Neural progenitor cell (in vitro differentiated cells): ENCODE measurements at regions not wholly inside any gene's neighbourhood (a gene's known extent, or its start where the extent isn't known, plus 50 kb on each side); places are given as distances from the start of the nearest gene placed in this dataset.

Experiments used
- DNase-seq: peaks from one replicate; pipeline ENCODE4 v3.0.0-alpha.2; 2016; ENCODE audit warnings: low spot score
- H2AFZ ChIP-seq: fragments of 200-600 bp; sonication (generic); replicated peaks from 2 replicates; pipeline ENCODE4 v1.6.1; 2016; ENCODE audit warnings: antibody characterized with exemption
- H3F3A ChIP-seq: fragments of 200-600 bp; sonication (generic); 2 replicates; pipeline ENCODE4 v1.6.1; 2016; ENCODE audit warnings: antibody characterized with exemption, low read depth
- H3K27ac ChIP-seq: fragments of 200-600 bp; sonication (generic); 2 replicates; pipeline ENCODE4 v1.5.1; 2016; ENCODE audit warnings: mild to moderate bottlenecking
- H3K27me3 ChIP-seq: fragments of 200-600 bp; sonication (generic); 2 replicates; pipeline ENCODE4 v1.6.1; 2016; ENCODE audit warnings: mild to moderate bottlenecking, moderate library complexity
- H3K36me3 ChIP-seq: fragments of 200-600 bp; sonication (generic); 2 replicates; pipeline ENCODE4 v1.5.1; 2016
- H3K4me1 ChIP-seq: fragments of 200-600 bp; sonication (generic); 2 replicates; pipeline ENCODE4 v1.6.1; 2016; ENCODE audit warnings: mixed run types
- H3K4me2 ChIP-seq: fragments of 200-600 bp; sonication (generic); 2 replicates; pipeline ENCODE4 v1.6.1; 2016
- H3K4me3 ChIP-seq: fragments of 200-600 bp; sonication (generic); 2 replicates; pipeline ENCODE4 v1.5.1; 2016
- H3K79me2 ChIP-seq: fragments of 200-600 bp; sonication (generic); 2 replicates; pipeline ENCODE4 v1.6.1; 2016; ENCODE audit warnings: low read depth
- H3K9ac ChIP-seq: fragments of 200-600 bp; sonication (generic); 2 replicates; pipeline ENCODE4 v1.6.1; 2016
- H3K9me3 ChIP-seq: fragments of 200-600 bp; sonication (generic); 2 replicates; pipeline ENCODE4 v1.5.1; 2016; ENCODE audit warnings: low read depth
- H4K20me1 ChIP-seq: fragments of 200-600 bp; sonication (generic); 2 replicates; pipeline ENCODE4 v1.6.1; 2016; ENCODE audit warnings: low read depth
- H3K27ac Mint-ChIP-seq: 3 replicates; pipeline ENCODE4 v1.8.0; 2021; ENCODE audit warnings: mixed read lengths
- H3K27me3 Mint-ChIP-seq: 2 replicates; pipeline ENCODE4 v1.8.0; 2022; ENCODE audit warnings: low read depth, mild to moderate bottlenecking, inconsistent platforms, moderate library complexity, mixed read lengths; ENCODE audit not compliant: insufficient read depth
- H3K36me3 Mint-ChIP-seq: 3 replicates; pipeline ENCODE4 v1.8.0; 2021; ENCODE audit warnings: mixed read lengths
- H3K4me1 Mint-ChIP-seq: 3 replicates; pipeline ENCODE4 v1.8.0; 2021; ENCODE audit warnings: mixed read lengths
- H3K4me3 Mint-ChIP-seq: 3 replicates; pipeline ENCODE4 v1.8.0; 2021; ENCODE audit warnings: mild to moderate bottlenecking, moderate library complexity, mixed read lengths
- H3K9me3 Mint-ChIP-seq: 3 replicates; pipeline ENCODE4 v1.8.0; 2020; ENCODE audit warnings: mixed read lengths
- EZH2 ChIP-seq: fragments of 200-600 bp; sonication (generic); IDR thresholded peaks from 2 replicates; pipeline ENCODE4 v1.6.1; 2017; ENCODE audit warnings: antibody characterized with exemption, mild to moderate bottlenecking, moderate library complexity
- EZH2phosphoT487 ChIP-seq: fragments of 200-600 bp; sonication (generic); IDR thresholded peaks from 2 replicates; pipeline ENCODE4 v1.6.1; 2017; ENCODE audit warnings: antibody characterized with exemption
- TF ChIP-seq, protein P1 (sequence below): fragments of 200-600 bp; sonication (generic); IDR thresholded peaks from 2 replicates; pipeline ENCODE4 v1.5.1; 2017; ENCODE audit warnings: antibody characterized with exemption, mild to moderate bottlenecking

DNA sequence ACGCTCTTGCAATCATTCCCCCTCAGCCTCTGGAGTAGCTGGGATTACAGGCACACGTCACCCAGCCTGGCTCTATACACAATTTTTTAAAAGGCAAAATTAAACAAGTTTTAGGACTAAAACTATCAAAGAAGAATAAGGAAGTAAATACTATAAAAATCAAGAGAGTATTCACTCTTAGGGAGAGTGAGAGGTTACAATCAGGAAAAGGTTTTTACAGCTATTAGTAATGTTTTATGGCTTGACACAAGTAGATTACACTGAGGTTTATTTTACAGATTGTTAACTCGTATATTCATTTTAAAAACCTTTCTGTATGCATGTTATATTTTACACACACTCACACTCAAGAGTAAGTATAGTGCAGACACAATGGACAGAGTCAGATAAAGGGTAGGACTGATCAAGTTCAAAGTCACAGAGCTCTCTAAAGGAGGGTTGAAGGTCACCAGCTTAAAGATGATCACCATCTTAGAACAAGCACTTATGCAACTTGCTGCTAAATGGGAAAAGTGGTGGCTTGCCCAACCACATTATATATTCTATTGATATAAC, 77.9 kb upstream of the MAN1A2 start:
- no peak overlapping the region for H3K27ac Mint-ChIP-seq
- H3K4me3 Mint-ChIP-seq: no peak overlapping the region
- no peaks in the 10 kb centered on the region for H3K9me3 Mint-ChIP-seq
- Histone ChIP-seq H3K4me3 (no peak overlapping the region), H3K79me2 (no peaks in the 10 kb centered on the region), H3K36me3 (no peaks in the 10 kb centered on the region), H2AFZ (no peak overlapping the region), H3K9me3 (no peaks in the 10 kb centered on the region), H3K9ac (no peak overlapping the region), H3K27ac (no peak overlapping the region), H3K4me2 (no peak overlapping the region), H3K27me3 (no peaks in the 10 kb centered on the region), H3K4me1 (no peaks in the 10 kb centered on the region), H3F3A (no peaks in the 10 kb centered on the region), H4K20me1 (no peaks in the 10 kb centered on the region)
- DNase-seq: no peak
- H3K27me3 Mint-ChIP-seq: peaks cover 3% of the 10 kb centered on the region
- H3K4me1 Mint-ChIP-seq: peaks cover 3% of the 10 kb centered on the region
- H3K36me3 Mint-ChIP-seq: no peaks in the 10 kb centered on the region
- TF ChIP-seq, protein P1, sequence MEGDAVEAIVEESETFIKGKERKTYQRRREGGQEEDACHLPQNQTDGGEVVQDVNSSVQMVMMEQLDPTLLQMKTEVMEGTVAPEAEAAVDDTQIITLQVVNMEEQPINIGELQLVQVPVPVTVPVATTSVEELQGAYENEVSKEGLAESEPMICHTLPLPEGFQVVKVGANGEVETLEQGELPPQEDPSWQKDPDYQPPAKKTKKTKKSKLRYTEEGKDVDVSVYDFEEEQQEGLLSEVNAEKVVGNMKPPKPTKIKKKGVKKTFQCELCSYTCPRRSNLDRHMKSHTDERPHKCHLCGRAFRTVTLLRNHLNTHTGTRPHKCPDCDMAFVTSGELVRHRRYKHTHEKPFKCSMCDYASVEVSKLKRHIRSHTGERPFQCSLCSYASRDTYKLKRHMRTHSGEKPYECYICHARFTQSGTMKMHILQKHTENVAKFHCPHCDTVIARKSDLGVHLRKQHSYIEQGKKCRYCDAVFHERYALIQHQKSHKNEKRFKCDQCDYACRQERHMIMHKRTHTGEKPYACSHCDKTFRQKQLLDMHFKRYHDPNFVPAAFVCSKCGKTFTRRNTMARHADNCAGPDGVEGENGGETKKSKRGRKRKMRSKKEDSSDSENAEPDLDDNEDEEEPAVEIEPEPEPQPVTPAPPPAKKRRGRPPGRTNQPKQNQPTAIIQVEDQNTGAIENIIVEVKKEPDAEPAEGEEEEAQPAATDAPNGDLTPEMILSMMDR: no peak
- TF ChIP-seq EZH2phosphoT487 (no peak), EZH2 (no peak)

DNA sequence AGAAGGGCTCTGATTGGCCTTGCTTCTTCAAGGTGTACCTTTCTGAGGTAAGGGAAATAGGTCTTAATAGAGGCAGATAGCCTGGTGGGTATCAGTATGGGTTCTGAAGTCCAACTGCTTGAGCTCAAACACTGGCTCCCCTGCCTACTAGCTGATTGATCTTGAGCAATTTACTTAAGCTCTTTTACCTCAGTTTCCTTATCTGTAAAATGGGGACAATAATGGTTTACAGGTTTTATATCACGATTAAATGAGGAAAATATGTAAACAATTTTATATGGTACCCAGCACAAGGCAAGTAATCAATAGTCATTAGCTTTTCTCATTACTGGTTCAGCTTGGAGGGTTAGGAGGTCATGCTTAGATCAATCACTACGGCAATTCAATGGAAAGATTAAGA, 75.8 kb upstream of the VTCN1 start:
- H3K36me3 ChIP-seq: no peaks in the 10 kb centered on the region
- no peak overlapping the region for H3K27ac ChIP-seq
- H3K79me2 ChIP-seq: no peaks in the 10 kb centered on the region
- H2AFZ ChIP-seq: no peak overlapping the region
- Mint-ChIP-seq H3K27ac (no peak overlapping the region), H3K36me3 (no peaks in the 10 kb centered on the region), H3K27me3 (peaks cover 3% of the 10 kb centered on the region), H3K4me1 (peaks cover 3% of the 10 kb centered on the region), H3K9me3 (no peaks in the 10 kb centered on the region), H3K4me3 (no peak overlapping the region)
- no peak overlapping the region for H3K9ac ChIP-seq
- H3F3A ChIP-seq: no peaks in the 10 kb centered on the region
- no peak overlapping the region for H3K4me3 ChIP-seq
- no peaks in the 10 kb centered on the region for H3K27me3 ChIP-seq
- H4K20me1 ChIP-seq: no peaks in the 10 kb centered on the region
- TF ChIP-seq EZH2 (no peak), EZH2phosphoT487 (no peak)
- TF ChIP-seq, protein P1: no peak
- no peak for DNase-seq
- H3K4me1 ChIP-seq: no peaks in the 10 kb centered on the region
- H3K9me3 ChIP-seq: no peaks in the 10 kb centered on the region
- no peak overlapping the region for H3K4me2 ChIP-seq

DNA sequence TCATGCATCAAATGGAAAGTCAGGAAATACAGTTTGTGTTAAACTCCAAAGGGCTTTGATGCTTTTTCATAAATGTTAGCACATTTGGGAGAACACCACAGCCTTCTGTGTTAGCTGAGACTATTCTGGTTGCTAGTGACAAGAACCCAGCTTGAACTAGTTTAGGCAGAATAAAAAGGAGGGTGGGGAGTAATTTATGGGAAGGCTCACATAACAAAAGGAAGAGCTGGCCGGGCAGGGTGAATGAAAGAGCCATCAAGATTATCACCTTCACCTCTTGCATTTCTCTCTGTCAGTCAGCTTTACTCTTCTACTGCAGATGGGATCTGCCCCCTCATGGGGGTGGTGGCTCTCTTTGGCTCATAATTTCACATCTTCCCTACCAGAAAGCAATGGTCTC, 75.4 kb upstream of the VTCN1 start:
- TF ChIP-seq, protein P1: no peak
- Histone ChIP-seq H4K20me1 (no peaks in the 10 kb centered on the region), H3K27me3 (no peaks in the 10 kb centered on the region), H3K4me1 (no peaks in the 10 kb centered on the region), H2AFZ (no peak overlapping the region), H3K4me2 (no peak overlapping the region), H3K4me3 (no peak overlapping the region), H3K27ac (no peak overlapping the region), H3K9ac (no peak overlapping the region), H3K79me2 (no peaks in the 10 kb centered on the region), H3K36me3 (no peaks in the 10 kb centered on the region), H3F3A (no peaks in the 10 kb centered on the region), H3K9me3 (no peaks in the 10 kb centered on the region)
- Mint-ChIP-seq H3K27me3 (peaks cover 3% of the 10 kb centered on the region), H3K9me3 (no peaks in the 10 kb centered on the region), H3K4me1 (peaks cover 3% of the 10 kb centered on the region), H3K36me3 (no peaks in the 10 kb centered on the region), H3K27ac (no peak overlapping the region), H3K4me3 (no peak overlapping the region)
- no peak for DNase-seq
